HEK293T (cell line): ENCODE measurements at regions not wholly inside any gene's neighbourhood (a gene's known extent, or its start where the extent isn't known, plus 50 kb on each side); places are given as distances from the start of the nearest gene placed in this dataset.

ENCODE experiments used
- CTCF ChIA-PET: fragments of 350-600 bp; formaldehyde crosslinking; extraction: SDS; loops from one replicate; lab custom pipeline; 2021; ENCODE audit warnings: antibody characterized with exemption, inconsistent platforms; lab: Yijun Ruan, JAX
- POLR2A ChIA-PET: fragments of 350-600 bp; formaldehyde crosslinking; extraction: SDS; loops from one replicate; lab custom pipeline; 2020; ENCODE audit warnings: antibody characterized with exemption, inconsistent platforms; lab: Yijun Ruan, JAX
- DNase-seq: peaks from one replicate; pipeline ENCODE4 v3.0.0; 2012; ENCODE audit warnings: mixed read lengths; ENCODE audit errors: extremely low spot score
- ARNT ChIP-seq: fragments of 450-650 bp; IDR thresholded peaks from 2 replicates; pipeline ENCODE4 v1.6.1; 2017; ENCODE audit warnings: mild to moderate bottlenecking
- BHLHE40 ChIP-seq: fragments of 450-650 bp; IDR thresholded peaks from 2 replicates; pipeline ENCODE4 v1.6.1; 2016; ENCODE audit warnings: mild to moderate bottlenecking, moderate library complexity, borderline replicate concordance
- CTBP1 ChIP-seq: fragments of 450-650 bp; IDR thresholded peaks from 2 replicates; pipeline ENCODE4 v1.6.1; 2016; ENCODE audit warnings: borderline replicate concordance
- ELF4 ChIP-seq: fragments of 450-650 bp; IDR thresholded peaks from 2 replicates; pipeline ENCODE4 v1.6.1; 2017; ENCODE audit warnings: antibody characterized with exemption
- FOXA1 ChIP-seq: fragments of 450-650 bp; IDR thresholded peaks from 2 replicates; pipeline ENCODE4 v1.6.1; 2016; ENCODE audit warnings: mild to moderate bottlenecking
- FOXK2 ChIP-seq: fragments of 450-650 bp; IDR thresholded peaks from 2 replicates; pipeline ENCODE4 v1.6.1; 2016; ENCODE audit warnings: mild to moderate bottlenecking
- FOXM1 ChIP-seq: fragments of 450-650 bp; IDR thresholded peaks from 2 replicates; pipeline ENCODE4 v1.6.1; 2017; ENCODE audit warnings: mild to moderate bottlenecking, borderline replicate concordance
- HDGF ChIP-seq: fragments of 450-650 bp; IDR thresholded peaks from 2 replicates; pipeline ENCODE4 v1.6.1; 2017; ENCODE audit warnings: antibody characterized with exemption, borderline replicate concordance
- L3MBTL2 ChIP-seq: fragments of 450-650 bp; conservative IDR thresholded peaks from 2 replicates; pipeline ENCODE4 v1.6.1; 2016; ENCODE audit warnings: mild to moderate bottlenecking
- LEF1 ChIP-seq: fragments of 450-650 bp; IDR thresholded peaks from 2 replicates; pipeline ENCODE4 v1.6.1; 2017; ENCODE audit warnings: mild to moderate bottlenecking, borderline replicate concordance
- NFRKB ChIP-seq: fragments of 450-650 bp; IDR thresholded peaks from 2 replicates; pipeline ENCODE4 v1.6.1; 2016; ENCODE audit warnings: mild to moderate bottlenecking, moderate library complexity
- PKNOX1 ChIP-seq: fragments of 450-650 bp; IDR thresholded peaks from 2 replicates; pipeline ENCODE4 v1.6.1; 2016
- SP1 ChIP-seq: fragments of 450-650 bp; IDR thresholded peaks from 2 replicates; pipeline ENCODE4 v1.6.1; 2017
- SUZ12 ChIP-seq: fragments of 450-650 bp; IDR thresholded peaks from 2 replicates; pipeline ENCODE4 v1.6.1; 2016; ENCODE audit warnings: mild to moderate bottlenecking
- TARDBP ChIP-seq: fragments of 450-650 bp; IDR thresholded peaks from 2 replicates; pipeline ENCODE4 v1.6.1; 2016
- ZNF384 ChIP-seq: fragments of 450-650 bp; IDR thresholded peaks from 2 replicates; pipeline ENCODE4 v1.6.1; 2016

DNA sequence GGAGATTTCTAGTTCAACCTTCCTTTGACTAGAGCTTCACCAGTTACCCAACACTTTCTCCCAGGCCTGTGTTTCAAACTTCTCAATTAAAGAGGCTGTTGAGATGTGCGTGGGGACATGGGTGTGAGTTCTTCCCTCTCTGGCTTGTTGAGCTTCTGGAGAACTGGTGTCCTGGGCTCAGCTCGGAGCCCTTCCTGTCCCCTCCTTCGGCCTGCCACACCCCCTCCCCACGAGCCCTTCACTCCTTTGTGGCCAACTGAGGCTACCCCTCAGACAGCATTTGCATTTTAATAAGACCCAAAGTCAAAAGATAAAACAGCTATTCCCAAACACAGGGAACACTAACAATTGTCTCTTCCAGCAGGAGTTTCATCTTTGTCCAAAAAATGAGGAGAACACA is 123.3 kb upstream of the MLN start:
- TF ChIP-seq PKNOX1 = no peak
- no peak for TF ChIP-seq NFRKB
- TF ChIP-seq SP1 = no peak
- TF ChIP-seq ZNF384 = no peak
- TF ChIP-seq FOXA1 = no peak
- TF ChIP-seq FOXM1 = no peak
- no peak for TF ChIP-seq HDGF
- TF ChIP-seq L3MBTL2 = no peak
- no peak for TF ChIP-seq TARDBP
- no peak for TF ChIP-seq ARNT
- TF ChIP-seq BHLHE40 = no peak
- TF ChIP-seq SUZ12 = no peak
- TF ChIP-seq FOXK2 = no peak
- TF ChIP-seq ELF4 = no peak
- TF ChIP-seq CTBP1 = no peak
- no peak for TF ChIP-seq LEF1
- DNase-seq = no peak
- ChIA-PET POLR2A (no interaction called here), CTCF (no interaction called here)

DNA sequence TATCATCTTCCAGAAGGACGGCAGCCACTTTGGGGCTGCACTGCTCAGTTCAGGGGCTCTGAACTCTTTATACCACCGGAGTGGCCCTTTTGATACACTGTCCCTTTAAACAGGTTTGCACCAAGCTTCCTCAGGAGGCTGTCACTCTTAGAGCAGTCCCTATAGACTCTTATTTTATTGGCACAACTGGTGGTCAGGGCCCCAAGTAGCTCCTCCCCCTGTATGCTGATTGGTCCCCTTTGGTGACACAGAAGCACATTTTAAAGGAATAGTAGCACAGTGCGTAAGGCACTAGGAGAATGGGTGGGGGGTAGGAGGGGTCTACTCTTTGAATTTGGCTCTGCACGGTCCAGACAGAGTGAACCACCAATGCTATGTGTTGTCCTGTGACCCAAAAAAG is 122.6 kb upstream of the MLN start:
- POLR2A ChIA-PET = no interaction called here
- TF ChIP-seq ARNT (no peak), FOXK2 (no peak), PKNOX1 (peak; percentile 95), NFRKB (no peak)
- peak; percentile 50 for DNase-seq
- CTCF ChIA-PET = no interaction called here

DNA sequence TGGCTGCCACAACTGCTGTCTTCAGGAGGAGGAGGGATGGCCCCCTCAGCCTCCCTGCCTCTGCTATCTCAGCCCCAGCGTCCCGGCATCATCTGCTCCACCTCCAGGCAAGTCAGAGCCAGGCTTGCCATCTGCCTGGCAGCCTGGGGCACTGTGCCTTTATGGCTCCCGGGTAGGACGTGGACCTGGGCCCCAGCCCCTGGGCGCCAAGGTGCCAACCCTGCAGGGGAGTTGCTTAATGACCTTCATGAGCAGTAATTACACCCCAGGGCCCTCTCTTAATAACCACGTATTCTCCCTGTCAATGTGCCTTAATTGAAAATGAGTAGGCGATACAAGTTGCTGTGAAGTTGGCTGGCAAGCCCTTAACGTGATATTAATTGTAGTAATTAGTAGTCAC is 122.1 kb upstream of the MLN start:
- DNase-seq = no peak
- ChIA-PET CTCF (no interaction called here), POLR2A (no interaction called here)
- TF ChIP-seq LEF1 = no peak
- TF ChIP-seq FOXM1 = no peak
- TF ChIP-seq BHLHE40 = no peak
- TF ChIP-seq ELF4 = no peak
- TF ChIP-seq HDGF = no peak
- no peak for TF ChIP-seq PKNOX1
- no peak for TF ChIP-seq TARDBP
- no peak for TF ChIP-seq FOXK2
- no peak for TF ChIP-seq SUZ12
- no peak for TF ChIP-seq L3MBTL2
- TF ChIP-seq ARNT = no peak
- no peak for TF ChIP-seq ZNF384
- TF ChIP-seq FOXA1 = no peak
- TF ChIP-seq SP1 = no peak
- no peak for TF ChIP-seq NFRKB
- TF ChIP-seq CTBP1 = no peak

DNA sequence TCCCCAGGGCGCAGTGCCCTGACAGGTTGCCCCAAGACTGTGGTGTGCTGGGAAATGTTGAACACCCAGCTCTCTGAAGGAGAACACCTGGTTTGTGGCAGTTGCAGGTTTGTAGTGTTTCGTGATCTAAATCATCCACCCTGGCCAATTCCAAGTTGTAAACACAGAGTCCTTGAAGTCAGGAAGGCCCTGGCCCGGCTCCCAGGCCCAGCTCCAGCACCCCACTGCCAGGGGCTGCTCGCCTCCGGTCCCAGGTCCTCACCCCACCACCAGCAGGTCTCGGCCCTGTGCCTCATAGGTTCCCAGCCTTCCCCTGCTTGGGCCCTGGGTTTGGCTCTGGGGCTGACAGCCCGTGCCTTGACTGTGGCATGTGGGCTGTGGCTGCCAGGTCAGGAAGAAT is 121.4 kb upstream of the MLN start:
- CTCF ChIA-PET = no interaction called here

DNA sequence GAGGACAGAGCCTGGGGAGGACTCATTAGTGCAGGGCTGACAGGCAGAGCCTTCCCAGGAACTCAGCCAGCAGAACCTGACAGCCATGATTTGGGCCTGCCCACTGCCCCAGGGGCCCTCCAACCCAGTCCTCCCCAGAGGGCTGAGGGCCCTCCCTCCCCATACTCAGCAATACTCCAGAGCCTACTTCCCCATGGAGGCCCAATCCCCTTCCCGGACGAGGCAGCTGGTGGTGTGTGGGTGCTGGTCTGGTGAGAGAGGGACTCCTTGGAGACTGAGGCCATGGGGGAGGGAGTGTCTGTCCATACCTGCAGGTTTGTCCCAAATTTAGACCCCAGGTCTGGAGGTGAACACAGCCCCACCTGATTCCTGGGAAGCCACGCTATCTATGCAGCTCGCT is 120.9 kb upstream of the MLN start:
- TF ChIP-seq FOXA1 (no peak), ZNF384 (no peak), SP1 (no peak)
- DNase-seq = no peak
- ChIA-PET CTCF (no interaction called here), POLR2A (no interaction called here)

More for the DNA sequence above, 121.4 kb upstream of the MLN start:
- POLR2A ChIA-PET = no interaction called here
- TF ChIP-seq HDGF (no peak), L3MBTL2 (no peak), SUZ12 (no peak), FOXK2 (no peak), CTBP1 (no peak), ARNT (no peak), SP1 (no peak), PKNOX1 (no peak), ELF4 (no peak), BHLHE40 (no peak), FOXA1 (no peak), NFRKB (no peak)
- DNase-seq = no peak

GRCh38 chr6:33923857-33924514 is 120.2 kb upstream of the MLN start:
- no peak for DNase-seq
- no peak for TF ChIP-seq HDGF
- TF ChIP-seq L3MBTL2 = no peak
- TF ChIP-seq CTBP1 = no peak
- TF ChIP-seq SUZ12 = no peak
- TF ChIP-seq ARNT = no peak
- TF ChIP-seq TARDBP = no peak
- TF ChIP-seq ELF4 = no peak
- no peak for TF ChIP-seq FOXA1
- TF ChIP-seq LEF1 = no peak
- TF ChIP-seq SP1 = no peak
- TF ChIP-seq BHLHE40 = no peak
- TF ChIP-seq FOXK2 = no peak
- no peak for TF ChIP-seq ZNF384
- TF ChIP-seq FOXM1 = no peak
- no peak for TF ChIP-seq NFRKB
- no peak for TF ChIP-seq PKNOX1
- CTCF ChIA-PET = no interaction called here
- POLR2A ChIA-PET = no interaction called here
